HG03378 (cell line): ENCODE measurements at regions not wholly inside any gene's neighbourhood (a gene's known extent, or its start where the extent isn't known, plus 50 kb on each side); places are given as distances from the start of the nearest gene placed in this dataset.
"Not testable (repeated sequence)": the region's sequence is repeated elsewhere in the genome, so short reads cannot be mapped to it uniquely, and the experiment has no call there.

Experiments
- ATAC-seq: cut with Tn5 transposase; IDR thresholded peaks from one replicate; pipeline ENCODE4 v1.9.1; 2021; ENCODE audit warnings: mild to moderate bottlenecking, moderate library complexity; ENCODE audit not compliant: unreplicated experiment

- no peak for ATAC-seq
Observed at GRCh38 chr4:111115881-111116280, 493.0 kb upstream of the PITX2 start.

DNA sequence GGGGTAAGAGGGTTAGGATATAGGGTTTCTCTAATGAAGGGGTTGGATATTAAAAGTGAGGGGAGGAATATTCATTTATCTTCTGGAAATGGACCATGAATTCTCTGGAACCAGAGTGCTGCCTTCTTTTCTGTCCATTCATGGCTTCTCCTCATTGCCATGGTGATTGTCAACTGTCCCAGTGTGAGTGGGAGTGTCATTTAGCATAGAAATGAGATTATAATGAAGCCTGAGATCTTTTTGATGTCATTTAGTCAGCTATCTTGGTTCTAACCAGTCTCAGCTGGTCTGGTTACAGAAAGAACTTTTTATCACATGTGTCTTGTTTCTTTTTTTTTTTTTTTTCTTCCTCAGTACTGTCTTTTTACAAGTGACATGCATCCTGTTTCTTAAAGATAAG is 497.3 kb upstream of the PITX2 start:
- ATAC-seq, result no peak

DNA sequence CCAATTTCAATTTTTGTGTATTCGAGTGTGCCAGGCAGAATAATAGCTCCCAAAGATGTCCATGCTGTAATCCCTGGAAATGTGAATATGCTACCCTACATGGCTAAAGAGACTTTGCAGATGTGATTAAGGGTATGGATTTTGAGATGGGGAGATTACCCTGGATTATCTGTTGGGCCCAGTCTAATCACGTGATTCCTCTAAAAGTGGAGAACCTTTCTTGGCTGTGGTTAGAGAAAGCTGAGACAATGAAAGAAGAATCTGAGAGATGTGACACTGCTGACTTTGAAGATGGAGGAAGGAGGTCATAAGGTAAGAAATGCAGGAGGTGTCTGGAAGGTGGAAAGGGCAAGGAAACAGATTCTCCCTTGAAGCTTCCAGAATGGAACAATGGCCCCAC is 503.5 kb upstream of the PITX2 start:
- ATAC-seq, result no peak

DNA sequence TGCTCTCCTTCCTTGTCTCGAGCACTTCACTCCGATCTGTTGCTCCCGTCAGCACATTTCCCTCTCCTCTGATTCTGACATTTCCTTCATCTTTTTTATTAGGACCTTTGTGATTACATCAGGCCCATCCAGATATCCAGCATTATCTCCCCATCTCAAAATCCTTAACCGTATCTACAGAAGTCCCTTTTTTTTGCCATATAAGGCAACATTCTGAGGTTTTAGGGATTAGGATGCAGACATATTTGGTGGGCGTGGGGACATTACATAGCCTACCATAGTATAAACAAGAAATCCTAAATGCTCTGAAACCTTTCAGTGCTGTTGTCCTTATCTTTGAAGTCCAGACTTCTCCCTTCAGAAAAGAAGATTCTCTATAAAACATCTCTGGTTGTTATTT is 505.0 kb upstream of the PITX2 start:
- no peak for ATAC-seq

- ATAC-seq, result no peak
Observed at GRCh38 chr4:111128327-111128726, 505.4 kb upstream of the PITX2 start.

DNA sequence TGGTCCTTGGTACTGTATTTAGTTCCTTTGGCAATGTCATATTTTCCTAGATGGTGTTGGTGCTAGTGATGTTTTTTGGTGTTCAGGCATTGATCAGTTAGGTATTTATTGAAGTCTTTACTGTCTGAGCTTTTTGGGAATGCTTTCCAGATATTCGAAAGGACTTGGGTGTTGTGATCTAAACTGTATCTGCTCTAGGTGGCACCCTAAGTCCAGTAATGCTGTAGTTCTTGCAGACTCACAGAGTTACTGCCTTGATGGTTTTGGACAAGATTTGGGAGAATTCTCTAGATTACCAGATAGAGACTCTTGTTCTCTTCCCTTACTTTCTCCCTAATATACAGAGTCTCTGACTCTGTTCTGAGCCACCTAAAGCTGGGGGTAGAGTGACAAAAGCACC is 513.6 kb upstream of the PITX2 start:
- no peak for ATAC-seq

DNA sequence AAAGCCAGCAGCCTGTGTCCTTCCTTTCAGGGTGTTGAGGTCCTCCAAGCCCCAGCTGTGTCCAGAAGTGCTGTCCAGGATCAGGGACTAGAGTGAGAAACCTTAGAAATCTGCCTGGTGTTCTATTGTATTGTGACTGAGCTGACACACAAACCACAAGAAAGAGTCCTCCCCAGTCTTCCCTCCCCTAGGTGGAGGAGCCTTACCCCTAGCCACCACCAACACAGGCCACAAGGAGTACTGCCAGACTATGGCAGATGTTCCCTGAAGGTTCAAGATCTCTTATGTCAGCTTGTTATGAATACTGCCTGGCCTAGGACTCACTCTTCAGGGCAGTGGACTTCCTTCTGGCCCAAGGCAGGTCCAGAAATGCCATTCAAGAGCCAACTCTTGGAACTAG is 514.1 kb upstream of the PITX2 start:
- ATAC-seq, result no peak

- no peak for ATAC-seq
Observed at GRCh38 chr4:111143510-111143909, 520.6 kb upstream of the PITX2 start.

GRCh38 chr4:111154934-111155333 is 532.1 kb upstream of the PITX2 start:
- ATAC-seq, result no peak

DNA sequence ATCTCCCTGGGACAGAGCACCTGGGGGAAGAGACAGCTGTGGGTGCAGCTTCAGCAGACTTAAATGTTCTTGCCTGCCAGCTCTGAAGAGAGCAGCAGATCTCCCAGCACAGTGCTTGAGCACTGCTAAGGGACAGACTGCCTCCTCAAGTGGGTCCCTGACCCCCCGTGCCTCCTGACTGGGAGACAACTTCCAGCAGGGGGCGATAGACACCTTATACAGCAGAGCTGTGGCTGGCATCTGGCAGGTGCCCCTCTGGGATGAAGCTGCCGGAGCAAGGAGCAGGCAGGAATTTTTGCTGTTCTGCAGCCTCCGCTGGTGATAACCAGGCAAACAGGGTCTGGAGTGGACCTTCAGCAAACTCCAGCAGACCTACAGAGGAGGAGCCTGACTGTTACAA is 541.7 kb upstream of the PITX2 start:
- ATAC-seq, result not testable (repeated sequence)

- no peak for ATAC-seq
Observed at GRCh38 chr4:111174331-111174730, 551.5 kb upstream of the PITX2 start.

GRCh38 chr4:111178231-111178630 is 555.4 kb upstream of the PITX2 start:
- no peak for ATAC-seq

- no peak for ATAC-seq
Observed at GRCh38 chr4:111187108-111187507, 564.2 kb upstream of the PITX2 start.

- ATAC-seq, result no peak
Observed at GRCh38 chr4:111198446-111198845, 575.6 kb upstream of the PITX2 start.

GRCh38 chr4:111204797-111205196 is 581.9 kb upstream of the PITX2 start:
- ATAC-seq, result no peak

DNA sequence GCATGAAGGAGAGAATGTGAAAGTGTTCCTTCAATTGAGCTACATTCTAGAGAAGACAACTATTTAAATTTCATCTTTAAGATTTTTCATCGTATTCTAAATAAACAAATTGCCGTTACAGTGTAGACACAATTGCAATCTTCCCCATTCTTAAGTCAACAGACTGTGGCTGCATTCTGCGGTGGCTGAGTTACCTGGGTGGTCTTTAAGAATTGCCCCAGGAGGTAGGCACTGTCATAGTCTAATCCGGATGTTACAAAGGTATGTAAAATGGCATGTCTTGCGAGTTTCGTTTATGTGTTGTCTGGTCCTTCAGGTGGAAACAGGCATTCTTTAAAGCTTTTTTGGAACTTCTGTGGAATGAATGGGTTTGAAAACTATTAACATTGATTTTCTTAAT is 586.1 kb upstream of the PITX2 start:
- ATAC-seq, result no peak

DNA sequence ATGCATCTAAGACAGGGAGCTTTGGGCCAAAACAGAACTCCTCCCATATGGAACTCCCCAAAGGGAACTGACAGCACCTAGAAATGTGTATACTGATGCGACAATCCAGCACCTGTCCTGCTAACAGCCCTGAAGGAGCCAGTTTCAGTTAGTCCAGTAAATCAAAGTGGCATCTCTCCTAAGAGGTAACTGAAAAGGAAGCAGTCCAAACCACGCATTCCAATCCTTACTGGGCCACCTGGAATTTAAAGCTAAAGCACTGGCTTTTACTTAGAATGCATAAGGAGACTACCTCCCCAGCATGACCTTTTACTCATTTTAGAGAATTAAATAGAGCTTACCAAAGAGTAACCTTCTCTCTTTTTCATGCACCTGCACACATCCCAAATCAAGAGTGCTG is 586.8 kb upstream of the PITX2 start:
- no peak for ATAC-seq

- ATAC-seq, result no peak
Observed at GRCh38 chr4:111210595-111210994, 587.7 kb upstream of the PITX2 start.

DNA sequence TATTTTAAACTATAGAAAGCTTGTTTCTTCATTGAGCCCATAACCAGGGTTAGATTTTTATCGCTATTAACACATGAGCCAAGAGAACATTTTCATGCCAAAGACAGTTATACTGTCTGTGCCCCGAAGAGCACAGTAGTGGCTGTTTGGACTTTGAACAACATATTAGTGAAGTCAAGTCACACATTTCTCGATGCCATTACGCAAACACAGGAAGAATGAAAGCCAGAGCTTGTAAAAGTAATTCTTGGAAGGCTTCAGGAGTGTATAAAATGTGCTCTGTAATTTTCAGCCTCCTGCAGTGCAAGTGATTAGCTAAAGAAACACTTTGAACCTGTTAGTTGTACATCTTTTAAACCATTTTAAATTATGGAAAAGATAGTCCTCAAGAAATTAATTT is 590.7 kb upstream of the PITX2 start:
- ATAC-seq, result no peak

- ATAC-seq, result no peak
Observed at GRCh38 chr4:111214371-111214770, 591.5 kb upstream of the PITX2 start.

GRCh38 chr4:111215755-111216154 is 592.9 kb upstream of the PITX2 start:
- no peak for ATAC-seq

DNA sequence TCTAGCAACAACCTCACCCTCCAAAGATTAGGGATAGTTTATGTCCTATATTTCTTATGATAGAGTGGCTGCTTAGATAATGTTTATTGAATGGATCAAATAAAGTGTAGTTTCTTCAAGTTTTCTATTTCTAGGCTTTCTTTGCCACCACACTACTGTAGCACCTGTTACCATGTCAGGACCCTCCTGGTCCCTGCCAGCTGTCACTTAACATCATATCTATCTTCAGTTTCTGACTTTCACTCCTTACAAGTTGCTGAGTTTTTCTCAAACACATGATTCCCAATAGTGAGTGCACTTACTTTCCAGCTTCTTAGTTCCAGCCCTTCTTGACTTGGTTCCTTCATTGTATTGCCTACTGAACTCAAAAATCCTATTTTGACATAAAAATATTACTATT is 593.9 kb upstream of the PITX2 start:
- ATAC-seq, result no peak

DNA sequence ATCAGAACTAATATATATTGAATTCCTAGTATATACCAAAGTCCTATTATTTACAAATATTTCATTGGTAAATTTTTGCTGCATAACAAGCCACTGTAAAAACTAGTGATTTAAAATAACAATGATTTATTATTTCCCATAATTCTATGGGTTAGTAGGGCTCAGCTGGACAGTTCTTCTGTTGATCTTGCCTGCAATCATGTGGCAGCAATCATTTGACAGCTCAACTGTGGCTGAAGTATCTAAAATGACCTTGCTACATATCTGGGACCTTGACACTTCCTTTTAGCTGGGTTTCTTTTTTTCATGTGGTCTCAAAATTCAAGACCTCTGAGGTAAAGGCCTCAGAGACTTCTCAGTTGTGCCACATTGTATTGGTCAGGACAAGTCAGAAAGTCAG is 598.5 kb upstream of the PITX2 start:
- ATAC-seq, result no peak

DNA sequence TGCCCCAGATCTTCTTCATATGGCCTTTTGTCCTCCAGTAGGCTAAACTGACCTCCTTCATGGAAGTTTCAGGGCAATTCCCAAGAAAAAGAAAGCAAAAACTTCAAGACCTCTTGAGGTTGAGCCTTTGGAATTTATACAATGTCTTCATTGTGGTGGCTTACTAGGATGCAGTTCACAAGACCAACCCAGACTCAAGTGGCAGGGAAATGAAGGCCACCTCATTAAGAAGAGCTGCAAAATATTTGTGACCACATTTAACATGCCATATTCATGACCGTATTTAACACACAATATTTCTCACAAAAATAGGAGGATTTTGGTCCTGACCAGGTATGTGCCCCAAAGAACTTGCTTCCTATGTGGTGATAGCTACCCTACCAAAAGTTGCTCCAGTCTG is 605.5 kb upstream of the PITX2 start:
- ATAC-seq, result no peak
